Transverse colon (tissue), 4 donors: ENCODE measurements at regions not wholly inside any gene's neighbourhood (a gene's known extent, or its start where the extent isn't known, plus 50 kb on each side); places are given as distances from the start of the nearest gene placed in this dataset.

Source experiments
- EP300 ChIP-seq: sonication (generic); formaldehyde crosslinking; IDR thresholded peaks from one replicate; pipeline ENCODE4 v1.6.1; 2017; ENCODE audit warnings: antibody characterized with exemption, low read depth
- POLR2A ChIP-seq: fragments of 450-650 bp; IDR thresholded peaks from one replicate; pipeline ENCODE4 v1.6.1; 2016; ENCODE audit warnings: antibody characterized with exemption, mild to moderate bottlenecking, moderate library complexity
- POLR2AphosphoS5 ChIP-seq, 3 donors: sonication (generic); formaldehyde crosslinking; IDR thresholded peaks; one replicate each; pipeline ENCODE4 v1.6.1; 2016; ENCODE audit warnings: antibody characterized with exemption in 3 of 3
- TF ChIP-seq, protein P1 (sequence below), 5 experiments: fragments of 200-600 bp in 3 of 5; fragments of 450-650 bp in 2 of 5; sonication (generic) in 3 of 5; IDR thresholded peaks; 1 replicate in 2 of 5; 2 replicates in 3 of 5; pipeline ENCODE4 v1.5.1; 2016 to 2017; ENCODE audit warnings: antibody characterized with exemption in 5 of 5, inconsistent platforms in 3 of 5, mild to moderate bottlenecking in 2 of 5, moderate library complexity in 1 of 5

DNA sequence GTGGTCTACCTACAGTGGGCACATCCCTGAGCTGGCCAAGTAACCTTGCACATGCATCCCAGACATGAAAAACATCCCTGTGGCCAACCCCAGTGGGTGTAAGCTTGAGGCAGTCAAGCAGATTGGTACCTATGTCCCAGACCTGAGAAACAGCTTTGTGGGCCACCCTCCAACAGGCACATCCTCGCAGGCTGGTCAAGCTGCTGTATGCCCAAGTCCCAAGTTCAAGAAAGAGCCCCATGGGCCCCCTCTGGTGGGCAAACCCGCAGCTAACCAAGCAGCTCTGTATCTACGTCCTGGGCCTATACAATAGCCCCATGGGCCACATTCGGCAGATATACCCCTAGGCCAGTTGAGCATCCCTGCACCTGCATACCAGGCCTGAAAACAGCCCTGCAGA, 186.3 kb upstream of the GPR149 start:
- TF ChIP-seq POLR2A (no peak), EP300 (no peak), POLR2AphosphoS5 (IDR thresholded peaks at IDR 0.05) (no peak)
- TF ChIP-seq, protein P1, sequence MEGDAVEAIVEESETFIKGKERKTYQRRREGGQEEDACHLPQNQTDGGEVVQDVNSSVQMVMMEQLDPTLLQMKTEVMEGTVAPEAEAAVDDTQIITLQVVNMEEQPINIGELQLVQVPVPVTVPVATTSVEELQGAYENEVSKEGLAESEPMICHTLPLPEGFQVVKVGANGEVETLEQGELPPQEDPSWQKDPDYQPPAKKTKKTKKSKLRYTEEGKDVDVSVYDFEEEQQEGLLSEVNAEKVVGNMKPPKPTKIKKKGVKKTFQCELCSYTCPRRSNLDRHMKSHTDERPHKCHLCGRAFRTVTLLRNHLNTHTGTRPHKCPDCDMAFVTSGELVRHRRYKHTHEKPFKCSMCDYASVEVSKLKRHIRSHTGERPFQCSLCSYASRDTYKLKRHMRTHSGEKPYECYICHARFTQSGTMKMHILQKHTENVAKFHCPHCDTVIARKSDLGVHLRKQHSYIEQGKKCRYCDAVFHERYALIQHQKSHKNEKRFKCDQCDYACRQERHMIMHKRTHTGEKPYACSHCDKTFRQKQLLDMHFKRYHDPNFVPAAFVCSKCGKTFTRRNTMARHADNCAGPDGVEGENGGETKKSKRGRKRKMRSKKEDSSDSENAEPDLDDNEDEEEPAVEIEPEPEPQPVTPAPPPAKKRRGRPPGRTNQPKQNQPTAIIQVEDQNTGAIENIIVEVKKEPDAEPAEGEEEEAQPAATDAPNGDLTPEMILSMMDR (IDR thresholded peaks at IDR 0.05), result no peak
